Ishikawa (cell line): ENCODE measurements at regions not wholly inside any gene's neighbourhood (a gene's known extent, or its start where the extent isn't known, plus 50 kb on each side); places are given as distances from the start of the nearest gene placed in this dataset.

Source experiments
- CEBPB ChIP-seq: IDR thresholded peaks from 2 replicates; pipeline ENCODE4 v1.6.1; 2012
- CREB1 ChIP-seq: IDR thresholded peaks from 2 replicates; pipeline ENCODE4 v1.6.1; 2012; ENCODE audit warnings: low read depth
- EGR1 ChIP-seq: IDR thresholded peaks from 2 replicates; pipeline ENCODE4 v1.6.1; 2012
- EP300 ChIP-seq: IDR thresholded peaks from 2 replicates; pipeline ENCODE4 v1.6.1; 2012; ENCODE audit warnings: borderline replicate concordance
- MAX ChIP-seq: IDR thresholded peaks from 2 replicates; pipeline ENCODE4 v1.6.1; 2012
- RAD21 ChIP-seq: IDR thresholded peaks from 2 replicates; pipeline ENCODE4 v1.6.1; 2012; ENCODE audit warnings: low read depth
- REST ChIP-seq: IDR thresholded peaks from 2 replicates; pipeline ENCODE4 v1.6.1; 2012; ENCODE audit warnings: low read depth, mild to moderate bottlenecking
- TAF1 ChIP-seq: IDR thresholded peaks from 2 replicates; pipeline ENCODE4 v1.6.1; 2012; ENCODE audit warnings: low read depth, mild to moderate bottlenecking
- TEAD4 ChIP-seq: IDR thresholded peaks from 2 replicates; pipeline ENCODE4 v1.6.1; 2012
- YY1 ChIP-seq: IDR thresholded peaks from 2 replicates; pipeline ENCODE4 v1.6.1; 2012; ENCODE audit warnings: low read depth

DNA sequence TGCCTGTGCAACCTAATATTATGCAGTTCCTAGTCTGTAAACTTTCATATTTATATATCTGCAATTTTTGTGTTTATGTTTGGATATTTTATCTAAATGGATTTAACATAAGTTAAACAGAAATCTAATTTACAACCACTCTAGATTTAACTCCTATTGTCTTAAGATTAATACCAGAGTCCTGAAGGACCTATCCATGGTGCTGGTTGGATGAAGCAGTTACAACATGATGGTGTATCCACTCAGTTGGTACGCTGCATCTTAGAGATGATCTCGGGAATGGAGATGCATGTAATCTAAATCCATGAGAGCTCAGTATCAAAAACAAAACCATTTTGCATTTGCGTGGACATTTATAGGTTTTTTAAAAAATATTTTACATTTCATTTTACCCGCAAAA lies 745.9 kb upstream of the SLC8A1 start:
- TF ChIP-seq YY1: no peak
- no peak for TF ChIP-seq TAF1
- TF ChIP-seq CEBPB: no peak
- peak; percentile 74 for TF ChIP-seq REST
- TF ChIP-seq EGR1: no peak
- TF ChIP-seq MAX: no peak
- no peak for TF ChIP-seq EP300
- TF ChIP-seq RAD21: no peak
- no peak for TF ChIP-seq CREB1
- TF ChIP-seq TEAD4: no peak
